GM20000 (cell line): ENCODE measurements at regions not wholly inside any gene's neighbourhood (a gene's known extent, or its start where the extent isn't known, plus 50 kb on each side); places are given as distances from the start of the nearest gene placed in this dataset.

Experiments used
- DNase-seq: peaks from one replicate; pipeline ENCODE4 v3.0.0; 2012; ENCODE audit warnings: low spot score
- CTCF ChIP-seq: IDR thresholded peaks from 2 replicates; pipeline ENCODE4 v1.5.1; 2012; ENCODE audit warnings: mild to moderate bottlenecking, control low read depth; ENCODE audit errors: extremely low read depth, missing control alignments

- no peak for TF ChIP-seq CTCF
- DNase-seq, result no peak
These were observed 184.7 kb upstream of the GDF10 start for GRCh38 chr10:47115322-47115721.

GRCh38 chr10:47116445-47116844, 183.6 kb upstream of the GDF10 start:
- TF ChIP-seq CTCF, result no peak
- DNase-seq, result no peak

GRCh38 chr10:47118326-47118725, 181.7 kb upstream of the GDF10 start:
- no peak for DNase-seq
- no peak for TF ChIP-seq CTCF

GRCh38 chr10:47121336-47121735, 178.7 kb upstream of the GDF10 start:
- no peak for DNase-seq
- no peak for TF ChIP-seq CTCF

GRCh38 chr10:47123716-47124288, 176.2 kb upstream of the GDF10 start:
- no peak for DNase-seq
- TF ChIP-seq CTCF, result no peak

- no peak for DNase-seq
- TF ChIP-seq CTCF, result no peak
These were observed 172.7 kb upstream of the GDF10 start for GRCh38 chr10:47127188-47127785.

- TF ChIP-seq CTCF, result no peak
- DNase-seq, result no peak
These were observed 169.5 kb upstream of the GDF10 start for GRCh38 chr10:47130491-47130890.
